ENCODE measurements at regions not wholly inside any gene's neighbourhood (a gene's known extent, or its start where the extent isn't known, plus 50 kb on each side); places are given as distances from the start of the nearest gene placed in this dataset.

DNA sequence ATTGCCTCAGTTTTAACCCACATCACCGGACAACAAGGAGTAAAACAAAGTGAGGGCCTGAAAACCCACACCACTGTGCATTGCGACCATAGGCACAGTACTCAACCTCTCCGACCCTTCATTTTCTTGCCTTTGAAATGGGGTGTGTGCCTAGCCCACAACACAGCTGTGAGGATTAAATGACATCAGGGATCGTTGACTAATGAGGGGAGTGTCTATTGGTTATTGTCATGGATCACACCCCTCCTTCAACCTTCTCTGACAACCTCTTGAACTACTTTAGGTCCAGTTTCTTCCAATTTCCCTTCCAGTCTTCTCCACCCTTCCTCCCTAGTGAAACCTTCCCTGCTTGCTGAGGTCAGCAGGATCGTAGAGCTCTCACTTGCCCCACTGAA lies 89.5 kb downstream of the HES1 start:
- Mint-ChIP-seq H3K27me3 (peaks cover 41% of the 10 kb centered on the region), H3K4me1 (ENCODE audit: low read depth) (peaks cover 7% of the 10 kb centered on the region), H3K36me3 (ENCODE audit: low read depth) (no peaks in the 10 kb centered on the region), H3K27ac (no peak overlapping the region), H3K9me3 (no peaks in the 10 kb centered on the region), H3K4me3 (no peak overlapping the region)
- ChIA-PET POLR2A (no interaction called here), CTCF (no interaction called here)
- peaks cover 3 to 4% of the 10 kb centered on the region in 2 experiments for H3K27me3 ChIP-seq (ENCODE audit: control insufficient read depth in 1 of 2, insufficient read depth in 2 of 2, low read length in 2 of 2)
- DNase-seq, result no peak
- no peak overlapping the region for H3K27ac ChIP-seq (ENCODE audit: low read depth in 1 of 2, low read length in 2 of 2)
- no peaks in the 10 kb centered on the region for H3K36me3 ChIP-seq (ENCODE audit: insufficient read depth, low read length)
- no peak for TF ChIP-seq CTCF (IDR thresholded peaks at IDR 0.05)
- no peak for ATAC-seq (ENCODE audit: poor library complexity)
- H3K4me1 ChIP-seq (ENCODE audit: insufficient read depth, low read length), result no peaks in the 10 kb centered on the region
- intact Hi-C loops (cut with DNase I, micrococcal nuclease), result no loop called here
- H3K9me3 ChIP-seq (ENCODE audit: control insufficient read depth in 1 of 2, insufficient read depth in 1 of 2, low read length in 2 of 2), result peaks cover 0 to 5% of the 10 kb centered on the region in 2 experiments
- no peak overlapping the region for H3K4me3 ChIP-seq (ENCODE audit: low read length)

DNA sequence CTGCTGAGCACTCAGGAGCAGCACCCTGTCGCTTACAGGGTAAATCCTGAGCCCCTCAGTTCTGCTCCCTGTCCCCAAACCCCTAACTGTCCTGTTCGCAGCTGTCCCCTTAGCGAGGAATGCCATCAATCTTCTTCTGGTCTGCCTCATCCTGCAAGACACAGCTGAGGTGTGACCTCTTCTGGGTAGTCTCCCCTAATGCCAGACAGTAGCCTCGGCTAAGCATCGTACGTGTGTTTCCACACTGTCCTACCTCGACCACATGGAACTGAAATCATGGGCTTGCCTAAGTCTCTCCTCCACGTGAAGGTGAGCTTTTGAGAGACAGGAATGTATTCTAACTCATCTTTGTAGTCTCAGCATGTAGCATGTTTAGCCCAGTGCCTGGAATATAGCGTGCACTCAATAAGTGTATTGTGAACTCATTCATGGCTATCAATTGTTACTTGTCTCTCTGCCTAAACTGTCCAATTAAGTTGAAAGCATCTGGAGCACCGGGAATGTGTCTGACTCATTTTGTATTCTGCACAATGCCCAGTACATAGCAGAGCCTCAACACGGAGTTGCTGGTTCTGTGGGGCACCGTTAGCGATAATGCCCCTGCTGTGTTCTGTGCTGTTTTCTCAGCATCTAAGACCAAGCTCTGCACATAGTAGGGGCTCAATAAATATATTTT lies 90.2 kb downstream of the HES1 start:
- Mint-ChIP-seq H3K4me1 (ENCODE audit: low read depth) (peaks cover 7% of the 10 kb centered on the region), H3K9me3 (no peaks in the 10 kb centered on the region), H3K4me3 (no peak overlapping the region), H3K36me3 (ENCODE audit: low read depth) (no peaks in the 10 kb centered on the region), H3K27me3 (peaks cover 41% of the 10 kb centered on the region), H3K27ac (no peak overlapping the region)
- no peak overlapping the region for H3K27ac ChIP-seq (ENCODE audit: low read depth in 1 of 2, low read length in 2 of 2)
- H3K27me3 ChIP-seq (ENCODE audit: control insufficient read depth in 1 of 2, insufficient read depth in 2 of 2, low read length in 2 of 2), result peaks cover 3 to 4% of the 10 kb centered on the region in 2 experiments
- ChIA-PET POLR2A (no interaction called here), CTCF (no interaction called here)
- DNase-seq (no peak), ATAC-seq (ENCODE audit: poor library complexity) (no peak)
- intact Hi-C loops (cut with DNase I, micrococcal nuclease), result no loop called here
- no peaks in the 10 kb centered on the region for H3K36me3 ChIP-seq (ENCODE audit: insufficient read depth, low read length)
- H3K4me1 ChIP-seq (ENCODE audit: insufficient read depth, low read length), result no peaks in the 10 kb centered on the region
- TF ChIP-seq CTCF (IDR thresholded peaks at IDR 0.05), result no peak
- peaks cover 0 to 5% of the 10 kb centered on the region in 2 experiments for H3K9me3 ChIP-seq (ENCODE audit: control insufficient read depth in 1 of 2, insufficient read depth in 1 of 2, low read length in 2 of 2)
- H3K4me3 ChIP-seq (ENCODE audit: low read length), result no peak overlapping the region

GRCh38 chr3:194231929-194232832 lies 96.2 kb downstream of the HES1 start:
- DNase-seq, result no peak
- no peaks in the 10 kb centered on the region for H3K4me1 ChIP-seq (ENCODE audit: insufficient read depth, low read length)
- CTCF ChIA-PET, result no interaction called here
- no peaks in the 10 kb centered on the region for H3K36me3 ChIP-seq (ENCODE audit: insufficient read depth, low read length)
- peaks cover 12% of the 10 kb centered on the region for H3K27me3 Mint-ChIP-seq
- no peaks in the 10 kb centered on the region for H3K9me3 Mint-ChIP-seq
- H3K4me3 Mint-ChIP-seq, result no peak overlapping the region
- H3K27ac ChIP-seq (ENCODE audit: low read depth in 1 of 2, low read length in 2 of 2), result no peak overlapping the region
- H3K27ac Mint-ChIP-seq, result no peak overlapping the region
- H3K4me1 Mint-ChIP-seq (ENCODE audit: low read depth), result no peaks in the 10 kb centered on the region
- no peaks in the 10 kb centered on the region for H3K36me3 Mint-ChIP-seq (ENCODE audit: low read depth)
- TF ChIP-seq CTCF (IDR thresholded peaks at IDR 0.05), result no peak
- ATAC-seq (ENCODE audit: poor library complexity), result no peak
- no peaks in the 10 kb centered on the region for H3K9me3 ChIP-seq (ENCODE audit: control insufficient read depth in 1 of 2, insufficient read depth in 1 of 2, low read length in 2 of 2)
- POLR2A ChIA-PET, result no interaction called here
- H3K4me3 ChIP-seq (ENCODE audit: low read length), result no peak overlapping the region
- H3K27me3 ChIP-seq (ENCODE audit: control insufficient read depth in 1 of 2, insufficient read depth in 2 of 2, low read length in 2 of 2), result peaks cover 0 to 5% of the 10 kb centered on the region in 2 experiments
- intact Hi-C loops (cut with DNase I, micrococcal nuclease), result no loop called here
